ENCODE measurements at regions not wholly inside any gene's neighbourhood (a gene's known extent, or its start where the extent isn't known, plus 50 kb on each side); places are given as distances from the start of the nearest gene placed in this dataset.
"Not testable (repeated sequence)": the region's sequence is repeated elsewhere in the genome, so short reads cannot be mapped to it uniquely, and the experiment has no call there.

DNA sequence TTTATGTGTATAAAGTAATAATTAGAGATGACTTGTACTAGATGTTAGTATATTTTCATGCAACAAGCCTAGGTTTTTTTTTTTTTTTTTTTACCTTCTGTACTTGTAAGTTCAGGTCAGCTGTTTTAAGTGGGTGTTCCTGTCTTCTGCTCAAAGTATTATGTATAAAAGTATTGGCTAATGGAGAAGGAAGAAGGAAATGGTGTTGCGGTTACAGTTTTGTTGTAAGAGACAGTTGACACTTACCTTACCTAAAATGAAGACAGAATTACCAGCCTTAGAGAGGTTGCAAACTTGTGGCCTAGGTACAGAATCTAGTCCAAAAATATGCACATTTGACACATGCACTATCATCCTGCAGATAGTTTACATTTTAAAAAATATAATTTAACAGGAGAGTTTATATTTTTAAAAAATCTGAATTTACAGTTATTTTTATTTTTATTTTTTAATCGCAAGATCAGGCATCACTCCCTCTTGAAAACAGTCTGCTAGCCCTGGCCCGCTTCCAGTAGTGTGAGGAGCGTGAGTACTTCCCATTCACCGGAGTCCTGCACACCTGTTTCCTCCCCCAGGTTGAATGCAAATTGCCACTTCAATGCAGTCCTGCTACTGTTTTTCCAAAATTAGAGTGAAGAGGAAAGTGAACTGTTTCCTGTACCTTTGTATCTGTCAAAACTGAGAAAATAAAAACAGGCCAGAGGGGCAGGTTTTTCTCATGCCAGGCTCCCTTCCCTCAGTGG is 224.3 kb upstream of the SOX2 start:
- no peak overlapping the region for H3K4me3 ChIP-seq (ENCODE audit: control insufficient read depth, low read depth, low read length)
- no peak for DNase-seq (ENCODE audit: low read depth)
- TF ChIP-seq, protein P1, sequence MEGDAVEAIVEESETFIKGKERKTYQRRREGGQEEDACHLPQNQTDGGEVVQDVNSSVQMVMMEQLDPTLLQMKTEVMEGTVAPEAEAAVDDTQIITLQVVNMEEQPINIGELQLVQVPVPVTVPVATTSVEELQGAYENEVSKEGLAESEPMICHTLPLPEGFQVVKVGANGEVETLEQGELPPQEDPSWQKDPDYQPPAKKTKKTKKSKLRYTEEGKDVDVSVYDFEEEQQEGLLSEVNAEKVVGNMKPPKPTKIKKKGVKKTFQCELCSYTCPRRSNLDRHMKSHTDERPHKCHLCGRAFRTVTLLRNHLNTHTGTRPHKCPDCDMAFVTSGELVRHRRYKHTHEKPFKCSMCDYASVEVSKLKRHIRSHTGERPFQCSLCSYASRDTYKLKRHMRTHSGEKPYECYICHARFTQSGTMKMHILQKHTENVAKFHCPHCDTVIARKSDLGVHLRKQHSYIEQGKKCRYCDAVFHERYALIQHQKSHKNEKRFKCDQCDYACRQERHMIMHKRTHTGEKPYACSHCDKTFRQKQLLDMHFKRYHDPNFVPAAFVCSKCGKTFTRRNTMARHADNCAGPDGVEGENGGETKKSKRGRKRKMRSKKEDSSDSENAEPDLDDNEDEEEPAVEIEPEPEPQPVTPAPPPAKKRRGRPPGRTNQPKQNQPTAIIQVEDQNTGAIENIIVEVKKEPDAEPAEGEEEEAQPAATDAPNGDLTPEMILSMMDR (IDR thresholded peaks at IDR 0.05; ENCODE audit: control insufficient read depth, insufficient read depth, low read depth, low read length, missing control alignments), result no peak

DNA sequence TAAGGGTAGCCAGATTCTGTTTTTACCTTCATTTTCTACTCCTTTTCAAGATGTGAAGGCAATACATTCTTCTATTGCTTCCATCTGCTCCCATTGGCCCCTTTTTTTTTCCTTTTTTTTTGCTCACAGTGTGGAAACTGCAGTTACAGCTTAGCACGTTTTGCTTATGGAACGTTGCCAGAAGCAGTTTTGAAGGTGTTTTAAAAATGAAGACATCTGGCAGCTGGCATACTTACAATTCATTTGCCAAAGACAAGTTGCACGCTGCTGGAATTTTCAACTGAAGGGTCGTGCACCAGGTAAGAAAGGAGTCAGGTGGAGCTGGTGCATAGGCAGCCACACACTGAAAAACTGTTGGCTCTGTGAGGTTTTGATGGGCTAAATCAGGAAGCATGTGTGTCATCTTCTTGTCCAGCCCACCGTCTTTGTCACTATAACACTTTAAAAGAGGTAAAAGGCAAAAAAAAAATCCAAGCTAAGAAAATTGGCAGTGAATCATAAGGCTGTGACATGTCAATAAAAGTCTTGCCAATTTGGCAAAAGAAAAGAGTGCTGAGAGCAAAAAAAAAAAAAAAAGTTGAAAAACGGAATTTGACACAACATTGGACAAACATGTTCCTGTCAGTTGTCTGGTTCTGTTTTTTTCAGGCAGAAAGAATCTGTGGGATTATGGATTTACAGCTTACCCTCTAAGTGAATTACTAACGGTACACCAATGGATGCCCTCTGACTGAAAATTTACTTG is 225.4 kb upstream of the SOX2 start:
- DNase-seq (ENCODE audit: low read depth), result no peak
- TF ChIP-seq, protein P1 (IDR thresholded peaks at IDR 0.05; ENCODE audit: control insufficient read depth, insufficient read depth, low read depth, low read length, missing control alignments), result no peak

DNA sequence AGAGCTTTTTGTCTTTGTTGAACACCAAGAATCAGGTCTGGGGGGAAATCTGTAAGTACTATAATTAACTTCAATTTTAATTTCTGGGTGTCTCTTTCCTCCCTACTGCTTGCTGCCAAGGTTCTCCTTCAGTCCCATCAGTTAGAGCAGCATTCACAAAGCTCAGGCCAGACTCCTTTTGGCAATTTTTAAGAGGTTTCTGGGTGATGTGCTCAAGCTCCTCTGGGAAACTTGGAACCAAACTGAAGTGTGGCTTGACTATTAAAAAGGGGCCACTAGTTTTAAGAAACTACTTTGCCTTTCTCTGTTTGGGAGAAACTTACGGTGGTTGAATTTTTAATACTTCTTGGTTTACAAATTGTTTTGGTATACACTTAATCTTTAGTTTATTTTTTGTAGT is 227.7 kb upstream of the SOX2 start:
- H3K4me3 ChIP-seq (ENCODE audit: control insufficient read depth, low read depth, low read length), result no peak overlapping the region
- no peak for DNase-seq (ENCODE audit: low read depth)
- TF ChIP-seq, protein P1 (IDR thresholded peaks at IDR 0.05; ENCODE audit: control insufficient read depth, insufficient read depth, low read depth, low read length, missing control alignments), result no peak

More for the DNA sequence above, 225.4 kb upstream of the SOX2 start:
- no peak overlapping the region for H3K4me3 ChIP-seq (ENCODE audit: control insufficient read depth, low read depth, low read length)

DNA sequence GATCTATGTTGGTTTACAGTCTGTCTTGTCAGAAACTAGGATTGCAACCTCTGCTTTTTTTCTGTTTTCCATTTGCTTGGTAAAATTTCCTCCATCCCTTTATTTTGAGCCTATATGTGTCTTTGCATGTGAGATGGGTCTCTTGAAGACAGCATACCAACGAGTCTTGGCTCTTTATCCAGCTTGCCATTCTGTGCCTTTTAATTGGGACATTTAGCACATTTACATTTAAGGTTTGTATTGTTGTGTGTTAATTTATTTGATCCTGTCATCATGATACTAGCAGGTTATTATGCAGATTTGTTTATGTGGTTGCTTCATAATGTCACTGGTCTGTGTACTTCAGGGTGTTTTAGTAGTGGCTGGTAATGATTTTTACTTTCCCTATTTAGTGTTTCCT is 236.6 kb upstream of the SOX2 start:
- not testable (repeated sequence) for H3K4me3 ChIP-seq (ENCODE audit: control insufficient read depth, low read depth, low read length); DNase-seq (ENCODE audit: low read depth)

DNA sequence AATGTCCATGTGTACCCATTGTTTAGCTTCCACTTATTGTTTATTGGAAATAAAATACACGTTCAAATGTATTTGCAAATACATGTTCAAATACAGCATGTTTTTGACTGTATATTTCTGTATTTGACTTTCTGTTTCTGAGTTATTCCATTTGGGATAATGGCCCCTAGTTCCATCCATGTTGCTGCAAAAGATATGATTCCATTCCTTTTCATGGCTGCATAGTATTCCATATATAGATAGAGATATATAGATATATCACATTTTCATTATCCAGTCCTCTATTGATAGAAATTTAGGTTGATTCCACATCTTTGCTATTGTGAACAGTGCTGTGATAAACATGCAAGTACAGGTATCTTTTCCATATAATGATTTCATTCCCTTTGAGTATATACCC is 241.4 kb upstream of the SOX2 start:
- TF ChIP-seq, protein P1 (IDR thresholded peaks at IDR 0.05; ENCODE audit: control insufficient read depth, insufficient read depth, low read depth, low read length, missing control alignments), result no peak
- H3K4me3 ChIP-seq (ENCODE audit: control insufficient read depth, low read depth, low read length), result no peak overlapping the region
- DNase-seq (ENCODE audit: low read depth), result no peak

DNA sequence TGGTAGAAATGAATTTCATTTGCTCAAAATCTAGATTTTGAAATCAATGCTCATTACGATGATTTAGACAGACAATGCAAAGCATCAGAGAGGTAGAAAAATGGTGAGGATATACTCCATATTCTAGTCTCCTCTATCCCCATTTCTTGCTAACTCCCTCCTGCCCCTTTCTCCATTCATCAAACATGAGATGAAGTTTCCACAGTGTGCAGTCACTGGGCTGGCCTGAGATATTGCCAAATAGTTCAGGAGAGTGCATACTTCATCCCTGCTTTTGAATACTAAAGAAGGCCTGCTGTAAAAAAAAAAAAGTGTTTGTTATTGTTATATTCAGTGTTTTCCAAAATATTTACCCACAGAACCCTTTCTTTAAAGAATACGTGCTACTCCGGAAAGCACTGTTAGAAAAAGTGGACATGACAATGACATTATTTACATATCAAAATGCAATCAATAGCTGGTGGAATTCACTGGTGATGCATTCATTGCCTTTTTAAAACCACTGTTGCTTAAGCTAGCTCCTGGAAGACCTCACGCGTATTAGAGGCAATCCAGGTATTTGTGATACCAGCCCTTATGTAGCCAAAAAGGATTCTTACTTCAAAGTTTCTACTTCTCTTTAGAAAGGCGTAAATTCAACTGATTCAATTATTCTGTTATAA is 247.6 kb upstream of the SOX2 start:
- DNase-seq (ENCODE audit: low read depth), result no peak
- H3K4me3 ChIP-seq (ENCODE audit: control insufficient read depth, low read depth, low read length), result no peak overlapping the region
- TF ChIP-seq, protein P1 (IDR thresholded peaks at IDR 0.05; ENCODE audit: control insufficient read depth, insufficient read depth, low read depth, low read length, missing control alignments), result no peak

DNA sequence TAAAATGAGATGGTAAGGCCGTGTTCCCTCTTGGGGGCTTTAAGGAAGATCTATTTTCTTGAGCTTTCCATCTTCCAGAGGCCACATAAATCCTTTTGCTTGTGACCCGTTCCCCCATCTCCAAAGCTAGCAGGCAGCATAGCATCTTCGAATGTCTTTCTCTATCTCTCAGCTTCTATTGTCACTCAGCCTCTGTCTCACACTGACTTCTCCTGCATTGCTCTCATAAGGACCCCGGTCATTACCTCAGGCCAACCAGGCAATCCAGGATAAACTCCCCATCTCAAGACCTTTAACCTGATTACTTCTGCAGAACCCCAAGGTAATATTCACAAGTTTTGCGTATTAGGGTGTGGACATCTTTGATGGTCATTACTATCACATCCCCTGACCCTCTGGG is 250.3 kb upstream of the SOX2 start:
- TF ChIP-seq, protein P1 (IDR thresholded peaks at IDR 0.05; ENCODE audit: control insufficient read depth, insufficient read depth, low read depth, low read length, missing control alignments), result no peak
- no peak for DNase-seq (ENCODE audit: low read depth)
- H3K4me3 ChIP-seq (ENCODE audit: control insufficient read depth, low read depth, low read length), result no peak overlapping the region
